Esophagus squamous epithelium (tissue), 4 donors: ENCODE measurements at regions not wholly inside any gene's neighbourhood (a gene's known extent, or its start where the extent isn't known, plus 50 kb on each side); places are given as distances from the start of the nearest gene placed in this dataset.

Experiments
- CTCF ChIP-seq, 6 experiments: fragments of 450-650 bp in 4 of 6; fragments of 200-600 bp in 2 of 6; sonication (generic) in 2 of 6; IDR thresholded peaks; one replicate each; pipeline ENCODE4 v1.5.1; 2016 to 2019; ENCODE audit warnings: antibody characterized with exemption in 6 of 6, mild to moderate bottlenecking in 4 of 6, moderate library complexity in 4 of 6
- POLR2A ChIP-seq, 4 donors: fragments of 450-650 bp; IDR thresholded peaks; one replicate each; pipeline ENCODE4 v1.6.1; 2017; ENCODE audit warnings: antibody characterized with exemption in 4 of 4, mild to moderate bottlenecking in 4 of 4, moderate library complexity in 3 of 4

DNA sequence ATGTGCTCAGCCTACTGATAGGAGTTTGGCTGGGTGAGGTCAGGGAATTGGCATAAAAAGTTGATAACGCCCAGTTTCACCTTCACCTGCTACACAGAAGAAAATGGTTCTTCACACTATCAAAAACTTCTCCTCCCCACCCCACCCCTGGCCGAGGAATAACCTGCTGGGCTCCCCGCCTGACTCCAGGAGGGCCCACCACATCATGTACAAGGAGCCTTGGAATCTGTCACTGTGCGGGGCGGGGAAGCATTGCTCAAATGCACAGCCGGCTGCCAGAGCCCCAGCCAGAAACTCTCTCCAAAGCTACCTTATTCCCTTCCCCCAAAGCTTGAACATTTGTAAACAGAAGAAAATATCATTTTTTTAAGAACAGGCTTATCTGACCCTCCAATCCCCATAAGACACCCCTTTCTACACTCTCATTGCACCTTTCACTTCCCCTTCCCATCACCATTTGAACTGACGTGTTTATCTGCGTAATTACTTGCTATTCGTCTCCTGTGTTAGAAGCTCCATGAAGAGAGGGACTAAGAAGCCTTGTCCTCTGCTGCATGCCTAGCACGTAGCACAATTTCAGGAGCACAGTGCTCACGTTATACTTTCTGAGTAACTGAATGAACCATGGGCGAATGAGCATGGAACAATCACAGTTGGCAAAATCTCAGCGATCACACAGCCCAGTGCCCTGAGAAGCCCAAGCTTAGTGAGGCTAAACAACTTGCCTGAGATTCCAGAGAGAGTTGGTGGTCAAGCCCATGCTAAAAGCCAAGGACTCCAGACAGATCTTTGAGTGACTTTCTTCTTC lies 82.9 kb downstream of the HES1 start:
- TF ChIP-seq CTCF (IDR thresholded peaks at IDR 0.05) = no peak
- no peak for TF ChIP-seq POLR2A (IDR thresholded peaks at IDR 0.05)
